ENCODE measurements at regions not wholly inside any gene's neighbourhood (a gene's known extent, or its start where the extent isn't known, plus 50 kb on each side); places are given as distances from the start of the nearest gene placed in this dataset.

- Histone ChIP-seq H3K4me3 (ENCODE audit: low read length in 3 of 3) (no peak overlapping the region), H3K27ac (ENCODE audit: low read depth in 2 of 2, low read length in 2 of 2) (no peak overlapping the region), H3K9me3 (ENCODE audit: control insufficient read depth in 2 of 3, insufficient read depth in 1 of 3, low read length in 3 of 3) (no peaks in the 10 kb centered on the region), H3K27me3 (ENCODE audit: control insufficient read depth, insufficient read depth, low read length) (peaks cover 2% of the 10 kb centered on the region), H3K9ac (ENCODE audit: low read length in 3 of 3) (no peak overlapping the region), H3K4me1 (ENCODE audit: control insufficient read depth in 2 of 3, insufficient read depth in 2 of 3, low read depth in 1 of 3, low read length in 3 of 3) (no peaks in the 10 kb centered on the region), H3K36me3 (ENCODE audit: control insufficient read depth in 2 of 3, insufficient read depth in 3 of 3, low read length in 3 of 3) (no peaks in the 10 kb centered on the region)
- FAIRE-seq (no peak), DNase-seq (no peak)
- TF ChIP-seq CTCF (IDR thresholded peaks at IDR 0.05; ENCODE audit: borderline replicate concordance, extremely low read depth, insufficient read depth) = no peak
- intact Hi-C loops (cut with DNase I) = no loop called here
Measured at GRCh38 chrX:109840585-109840984, 107.5 kb upstream of the ACSL4 start.

GRCh38 chrX:109841257-109841656, 108.2 kb upstream of the ACSL4 start:
- Histone ChIP-seq H3K36me3 (ENCODE audit: control insufficient read depth in 2 of 3, insufficient read depth in 3 of 3, low read length in 3 of 3) (no peaks in the 10 kb centered on the region), H3K4me1 (ENCODE audit: control insufficient read depth in 2 of 3, insufficient read depth in 2 of 3, low read depth in 1 of 3, low read length in 3 of 3) (no peaks in the 10 kb centered on the region), H3K9ac (ENCODE audit: low read length in 3 of 3) (no peak overlapping the region), H3K27ac (ENCODE audit: low read depth in 2 of 2, low read length in 2 of 2) (no peak overlapping the region), H3K4me3 (ENCODE audit: low read length in 3 of 3) (no peak overlapping the region), H3K27me3 (ENCODE audit: control insufficient read depth, insufficient read depth, low read length) (peaks cover 2% of the 10 kb centered on the region), H3K9me3 (ENCODE audit: control insufficient read depth in 2 of 3, insufficient read depth in 1 of 3, low read length in 3 of 3) (no peaks in the 10 kb centered on the region)
- intact Hi-C loops (cut with DNase I) = no loop called here
- TF ChIP-seq CTCF (IDR thresholded peaks at IDR 0.05; ENCODE audit: borderline replicate concordance, extremely low read depth, insufficient read depth) = no peak
- DNase-seq (no peak), FAIRE-seq (no peak)

GRCh38 chrX:109841869-109842579, 109.0 kb upstream of the ACSL4 start:
- no peaks in the 10 kb centered on the region for H3K9me3 ChIP-seq (ENCODE audit: control insufficient read depth in 2 of 3, insufficient read depth in 1 of 3, low read length in 3 of 3)
- intact Hi-C loops (cut with DNase I) = no loop called here
- H3K9ac ChIP-seq (ENCODE audit: low read length in 3 of 3) = no peak overlapping the region
- DNase-seq (no peak), FAIRE-seq (no peak)
- peaks cover 2% of the 10 kb centered on the region for H3K27me3 ChIP-seq (ENCODE audit: control insufficient read depth, insufficient read depth, low read length)
- H3K36me3 ChIP-seq (ENCODE audit: control insufficient read depth in 2 of 3, insufficient read depth in 3 of 3, low read length in 3 of 3) = no peaks in the 10 kb centered on the region
- H3K27ac ChIP-seq (ENCODE audit: low read depth in 2 of 2, low read length in 2 of 2) = no peak overlapping the region
- TF ChIP-seq CTCF (IDR thresholded peaks at IDR 0.05; ENCODE audit: borderline replicate concordance, extremely low read depth, insufficient read depth) = no peak
- no peaks in the 10 kb centered on the region for H3K4me1 ChIP-seq (ENCODE audit: control insufficient read depth in 2 of 3, insufficient read depth in 2 of 3, low read depth in 1 of 3, low read length in 3 of 3)
- no peak overlapping the region for H3K4me3 ChIP-seq (ENCODE audit: low read length in 3 of 3)

GRCh38 chrX:109842611-109843010, 109.6 kb upstream of the ACSL4 start:
- no peak overlapping the region for H3K4me3 ChIP-seq (ENCODE audit: low read length in 3 of 3)
- H3K27ac ChIP-seq (ENCODE audit: low read depth in 2 of 2, low read length in 2 of 2) = no peak overlapping the region
- no peaks in the 10 kb centered on the region for H3K36me3 ChIP-seq (ENCODE audit: control insufficient read depth in 2 of 3, insufficient read depth in 3 of 3, low read length in 3 of 3)
- H3K4me1 ChIP-seq (ENCODE audit: control insufficient read depth in 2 of 3, insufficient read depth in 2 of 3, low read depth in 1 of 3, low read length in 3 of 3) = no peaks in the 10 kb centered on the region
- H3K9me3 ChIP-seq (ENCODE audit: control insufficient read depth in 2 of 3, insufficient read depth in 1 of 3, low read length in 3 of 3) = no peaks in the 10 kb centered on the region
- TF ChIP-seq CTCF (IDR thresholded peaks at IDR 0.05; ENCODE audit: borderline replicate concordance, extremely low read depth, insufficient read depth) = no peak
- peaks cover 3% of the 10 kb centered on the region for H3K27me3 ChIP-seq (ENCODE audit: control insufficient read depth, insufficient read depth, low read length)
- no peak overlapping the region for H3K9ac ChIP-seq (ENCODE audit: low read length in 3 of 3)
- no peak for DNase-seq
- FAIRE-seq = no peak
- intact Hi-C loops (cut with DNase I) = no loop called here
